HCT116 (cell line): ENCODE measurements at regions not wholly inside any gene's neighbourhood (a gene's known extent, or its start where the extent isn't known, plus 50 kb on each side); places are given as distances from the start of the nearest gene placed in this dataset.

Experiments
- ATAC-seq: fragments of 200-7000 bp; cut with Tn5 transposase; 2 replicates; pipeline ENCODE4 v1.9.1; 2020; ENCODE audit warnings: mild to moderate bottlenecking, moderate library complexity
- BruUV-seq: library from RNA; stranded (reverse); fragments of 400-500 nt; replicated peaks from 2 replicates; lab custom pipeline; 2021; lab: Mats Ljungman, UMichigan
- CTCF ChIA-PET: fragments of 300-600 bp; sonication (Branson Sonifier 250); formaldehyde crosslinking; loops from one replicate; lab custom pipeline; 2021; ENCODE audit warnings: antibody characterized with exemption; lab: Charles Lee
- POLR2A ChIA-PET: fragments of 300-600, 350-600 bp; sonication (Branson Sonifier 250); formaldehyde crosslinking; loops from one replicate; lab custom pipeline; 2021; ENCODE audit warnings: antibody characterized with exemption; lab: Charles Lee
- RAD21 ChIA-PET, 2 experiments: fragments of 300-600 bp; sonication (Branson Sonifier 250); formaldehyde crosslinking; loops; one replicate each; lab custom pipeline; 2023; ENCODE audit warnings: low total read pairs in 2 of 2; ENCODE audit not compliant: uncharacterized antibody in 2 of 2, unreplicated experiment in 2 of 2, low non-redundant PET in 1 of 2; lab: Charles Lee
- DNase-seq: peaks from one replicate; pipeline ENCODE4 v3.0.0-alpha.2; 2010; ENCODE audit warnings: low read depth, low spot score
- H2AFZ ChIP-seq: fragments of 200-600 bp; shearing (Covaris generic), sonication (generic); 2 replicates; pipeline ENCODE4 v1.6.1; 2017; ENCODE audit warnings: low read depth, mixed run types, mixed read lengths, antibody characterized with exemption, low read length; ENCODE audit not compliant: poor library complexity, severe bottlenecking
- H3K27ac ChIP-seq: 2 replicates; pipeline ENCODE4 v1.5.1; 2012; ENCODE audit warnings: low read depth, low read length
- H3K27me3 ChIP-seq: fragments of 200-600 bp; sonication (generic); 2 replicates; pipeline ENCODE4 v1.6.1; 2016; ENCODE audit warnings: mixed run types, low read length, mixed read lengths; ENCODE audit not compliant: insufficient read depth
- H3K36me3 ChIP-seq, 2 experiments: fragments of 200-500 bp in 1 of 2; fragments of 200-600 bp in 1 of 2; sonication (Bioruptor generic) in 1 of 2; sonication (generic) in 1 of 2; 2 replicates each; pipeline versions ENCODE4 v1.5.1 to v1.6.1; 2014 to 2016; ENCODE audit warnings: low read length in 2 of 2, inconsistent platforms in 1 of 2, mixed read lengths in 1 of 2, mixed run types in 1 of 2; ENCODE audit not compliant: insufficient read depth in 2 of 2, control insufficient read depth in 1 of 2
- H3K4me1 ChIP-seq, 2 experiments: fragments of 200-600 bp in 1 of 2; sonication (generic) in 1 of 2; 2 replicates each; pipeline versions ENCODE4 v1.5.1 to v1.6.1; 2012 to 2017; ENCODE audit warnings: low read length in 2 of 2, inconsistent platforms in 1 of 2, mild to moderate bottlenecking in 1 of 2, mixed read lengths in 1 of 2, mixed run types in 1 of 2, moderate library complexity in 1 of 2; ENCODE audit not compliant: insufficient read depth in 2 of 2, control insufficient read depth in 1 of 2
- H3K4me2 ChIP-seq: fragments of 200-600 bp; sonication (generic); 2 replicates; pipeline ENCODE4 v1.6.1; 2017; ENCODE audit warnings: mixed run types, low read length, mixed read lengths
- H3K4me3 ChIP-seq, 2 experiments: fragments of 200-600 bp in 1 of 2; sonication (generic) in 1 of 2; replicated peaks in 1 of 2; 2 replicates each; pipeline ENCODE4 v1.5.1; 2011 to 2016; ENCODE audit warnings: low read length in 2 of 2, control low read depth in 1 of 2, low read depth in 1 of 2, mild to moderate bottlenecking in 1 of 2, mixed read lengths in 1 of 2, mixed run types in 1 of 2
- H3K79me2 ChIP-seq: fragments of 200-600 bp; sonication (generic); 2 replicates; pipeline ENCODE4 v1.6.1; 2017; ENCODE audit warnings: mild to moderate bottlenecking, mixed run types, low read length, moderate library complexity, mixed read lengths; ENCODE audit not compliant: insufficient read depth
- H3K9ac ChIP-seq: fragments of 200-600 bp; sonication (generic); 2 replicates; pipeline ENCODE4 v1.6.1; 2016; ENCODE audit warnings: low read length, mixed read lengths
- H3K9me2 ChIP-seq: fragments of 200-600 bp; sonication (generic), shearing (Covaris generic); 2 replicates; pipeline ENCODE4 v1.6.1; 2017; ENCODE audit warnings: mixed run types, mild to moderate bottlenecking, moderate library complexity; ENCODE audit not compliant: insufficient read depth
- H3K9me3 ChIP-seq, 2 experiments: fragments of 200-500 bp in 1 of 2; fragments of 200-600 bp in 1 of 2; sonication (Bioruptor generic) in 1 of 2; sonication (generic) in 1 of 2; 2 replicates each; pipeline ENCODE4 v1.6.1; 2014 to 2017; ENCODE audit warnings: low read length in 2 of 2, mixed read lengths in 2 of 2, inconsistent platforms in 1 of 2, low read depth in 1 of 2, mild to moderate bottlenecking in 1 of 2, mixed run types in 1 of 2, moderate library complexity in 1 of 2; ENCODE audit not compliant: control insufficient read depth in 1 of 2, insufficient read depth in 1 of 2
- H4K20me1 ChIP-seq: fragments of 200-600 bp; sonication (generic), shearing (Covaris generic); 2 replicates; pipeline ENCODE4 v1.6.1; 2017; ENCODE audit warnings: mixed run types, mild to moderate bottlenecking, moderate library complexity; ENCODE audit not compliant: insufficient read depth
- CTCF ChIP-seq, 3 experiments: fragments of 200-600 bp in 1 of 3; sonication (generic) in 1 of 3; IDR thresholded peaks in 2 of 3; conservative IDR thresholded peaks in 1 of 3; 2 replicates each; pipeline ENCODE4 v1.5.1; 2012 to 2017; ENCODE audit warnings: low read depth in 2 of 3, low read length in 2 of 3, antibody characterized with exemption in 1 of 3, borderline replicate concordance in 1 of 3, control low read depth in 1 of 3, mild to moderate bottlenecking in 1 of 3, mixed read lengths in 1 of 3, mixed run types in 1 of 3, moderate library complexity in 1 of 3; ENCODE audit not compliant: insufficient read depth in 1 of 3
- ELF1 ChIP-seq: IDR thresholded peaks from 2 replicates; pipeline ENCODE4 v1.6.1; 2012; ENCODE audit warnings: low read depth, borderline replicate concordance
- EZH2 ChIP-seq: fragments of 200-600 bp; sonication (generic); IDR thresholded peaks from 2 replicates; pipeline ENCODE4 v1.6.1; 2017; ENCODE audit warnings: antibody characterized with exemption, mixed run types
- JUND ChIP-seq: IDR thresholded peaks from 2 replicates; pipeline ENCODE4 v1.6.1; 2012
- POLR2A ChIP-seq: IDR thresholded peaks from 2 replicates; pipeline ENCODE4 v1.7.0; 2011; ENCODE audit warnings: borderline replicate concordance; ENCODE audit not compliant: insufficient read depth, insufficient read length; ENCODE audit errors: extremely low read depth
- POLR2AphosphoS5 ChIP-seq: IDR thresholded peaks from 2 replicates; pipeline ENCODE4 v1.6.1; 2011; ENCODE audit warnings: mild to moderate bottlenecking, low read depth, low read length, moderate library complexity
- SP1 ChIP-seq: IDR thresholded peaks from 2 replicates; pipeline ENCODE4 v1.6.1; 2012; ENCODE audit warnings: low read depth
- TCF7L2 ChIP-seq: IDR thresholded peaks from 2 replicates; pipeline ENCODE4 v1.7.0; 2011; ENCODE audit warnings: borderline replicate concordance, inconsistent platforms; ENCODE audit not compliant: insufficient read depth, insufficient read length; ENCODE audit errors: extremely low read depth
- ZBTB33 ChIP-seq: IDR thresholded peaks from 2 replicates; pipeline ENCODE4 v1.6.1; 2011; ENCODE audit warnings: mild to moderate bottlenecking, low read length, moderate library complexity; ENCODE audit not compliant: insufficient replicate concordance; ENCODE audit errors: extremely low read depth
- intact Hi-C: fragments of 100-400 bp; cut with micrococcal nuclease; formaldehyde crosslinking; loops from 2 replicates; pipeline ENCODE4 v1.10.0; 2022

- no peak overlapping the region for H3K4me2 ChIP-seq
- ChIA-PET CTCF (no interaction called here), RAD21 (no interaction called here)
- no peak overlapping the region for H2AFZ ChIP-seq
- H3K27me3 ChIP-seq = no peaks in the 10 kb centered on the region
- no peak for DNase-seq
- H3K27ac ChIP-seq = no peak overlapping the region
- H3K79me2 ChIP-seq = no peaks in the 10 kb centered on the region
- 0 out of 2 replicates have a peak, but pooled peaks cover 2% of the 10 kb centered on the region for H3K9me2 ChIP-seq
- no peak overlapping the region for H3K4me3 ChIP-seq
- H3K9me3 ChIP-seq = peaks cover 0 to 3% of the 10 kb centered on the region in 2 experiments; a peak in 1 of 4 replicates
- H3K36me3 ChIP-seq = no peaks in the 10 kb centered on the region
- no peaks in the 10 kb centered on the region for H4K20me1 ChIP-seq
- no peak for ATAC-seq
- no TSS peak for BruUV-seq
- H3K4me1 ChIP-seq = no peaks in the 10 kb centered on the region
- no peak for TF ChIP-seq ZBTB33
- TF ChIP-seq CTCF (IDR thresholded peaks at IDR 0.05 in 2 of 3, conservative IDR thresholded peaks at IDR 0.05 in 1 of 3; ENCODE audit: borderline replicate concordance in 1 of 3, insufficient read depth in 1 of 3, low read depth in 2 of 3, low read length in 2 of 3) = no peak
- TF ChIP-seq ELF1 = no peak
- TF ChIP-seq SP1 = no peak
- TF ChIP-seq POLR2AphosphoS5 = no peak
- TF ChIP-seq EZH2 = no peak
- TF ChIP-seq JUND = no peak
- no peak for TF ChIP-seq POLR2A
- no peak for TF ChIP-seq TCF7L2
- TF ChIP-seq, all 23 proteins: peak for 0
- intact Hi-C loops = no loop called here
- POLR2A ChIA-PET = no interaction called here
- no peak overlapping the region for H3K9ac ChIP-seq
These were observed 1511.9 kb downstream of the REEP3 start for GRCh38 chr10:65032867-65033769.
